HCT116 (cell line): ENCODE measurements at regions not wholly inside any gene's neighbourhood (a gene's known extent, or its start where the extent isn't known, plus 50 kb on each side); places are given as distances from the start of the nearest gene placed in this dataset.

Experiments
- CEBPB ChIP-seq: IDR thresholded peaks from 2 replicates; pipeline ENCODE4 v1.6.1; 2012; ENCODE audit warnings: low read depth
- EZH2 ChIP-seq: fragments of 200-600 bp; sonication (generic); IDR thresholded peaks from 2 replicates; pipeline ENCODE4 v1.6.1; 2017; ENCODE audit warnings: antibody characterized with exemption, mixed run types
- YY1 ChIP-seq: IDR thresholded peaks from 2 replicates; pipeline ENCODE4 v1.6.1; 2011; ENCODE audit warnings: low read length, low read depth, moderate library complexity, mild to moderate bottlenecking; ENCODE audit not compliant: insufficient replicate concordance; ENCODE audit errors: extremely low read depth
- TF ChIP-seq, protein P1 (sequence below), 3 experiments: fragments of 200-600 bp in 1 of 3; sonication (generic) in 1 of 3; IDR thresholded peaks in 2 of 3; conservative IDR thresholded peaks in 1 of 3; 2 replicates each; pipeline ENCODE4 v1.5.1; 2012 to 2017; ENCODE audit warnings: low read depth in 2 of 3, low read length in 2 of 3, antibody characterized with exemption in 1 of 3, borderline replicate concordance in 1 of 3, control low read depth in 1 of 3, mild to moderate bottlenecking in 1 of 3, mixed read lengths in 1 of 3, mixed run types in 1 of 3, moderate library complexity in 1 of 3; ENCODE audit not compliant: insufficient read depth in 1 of 3

DNA sequence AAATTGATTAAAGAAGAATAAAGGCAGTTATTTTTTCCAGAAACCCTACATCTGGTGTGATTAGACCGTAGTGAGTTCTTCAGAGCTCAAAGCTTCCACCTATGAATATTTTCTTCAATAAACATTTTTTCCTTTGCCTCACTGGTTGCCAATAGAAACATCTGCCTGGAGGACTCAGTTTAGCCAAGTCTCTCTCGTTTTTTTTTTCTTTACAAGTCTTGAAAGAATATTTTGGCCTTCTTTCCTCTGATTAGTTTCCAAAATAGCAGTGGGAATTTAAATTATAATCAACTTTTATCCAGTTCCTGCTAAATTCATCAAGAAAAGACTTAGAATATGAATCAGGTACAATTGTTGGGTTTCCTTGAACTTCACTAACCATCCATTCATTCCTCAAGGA, 897.5 kb downstream of the TLE1 start:
- TF ChIP-seq, protein P1, sequence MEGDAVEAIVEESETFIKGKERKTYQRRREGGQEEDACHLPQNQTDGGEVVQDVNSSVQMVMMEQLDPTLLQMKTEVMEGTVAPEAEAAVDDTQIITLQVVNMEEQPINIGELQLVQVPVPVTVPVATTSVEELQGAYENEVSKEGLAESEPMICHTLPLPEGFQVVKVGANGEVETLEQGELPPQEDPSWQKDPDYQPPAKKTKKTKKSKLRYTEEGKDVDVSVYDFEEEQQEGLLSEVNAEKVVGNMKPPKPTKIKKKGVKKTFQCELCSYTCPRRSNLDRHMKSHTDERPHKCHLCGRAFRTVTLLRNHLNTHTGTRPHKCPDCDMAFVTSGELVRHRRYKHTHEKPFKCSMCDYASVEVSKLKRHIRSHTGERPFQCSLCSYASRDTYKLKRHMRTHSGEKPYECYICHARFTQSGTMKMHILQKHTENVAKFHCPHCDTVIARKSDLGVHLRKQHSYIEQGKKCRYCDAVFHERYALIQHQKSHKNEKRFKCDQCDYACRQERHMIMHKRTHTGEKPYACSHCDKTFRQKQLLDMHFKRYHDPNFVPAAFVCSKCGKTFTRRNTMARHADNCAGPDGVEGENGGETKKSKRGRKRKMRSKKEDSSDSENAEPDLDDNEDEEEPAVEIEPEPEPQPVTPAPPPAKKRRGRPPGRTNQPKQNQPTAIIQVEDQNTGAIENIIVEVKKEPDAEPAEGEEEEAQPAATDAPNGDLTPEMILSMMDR (IDR thresholded peaks at IDR 0.05 in 2 of 3, conservative IDR thresholded peaks at IDR 0.05 in 1 of 3; ENCODE audit: borderline replicate concordance in 1 of 3, insufficient read depth in 1 of 3, low read depth in 2 of 3, low read length in 2 of 3), result no peak
- TF ChIP-seq EZH2 (no peak), YY1 (no peak), CEBPB (no peak)
